ENCODE measurements at regions not wholly inside any gene's neighbourhood (a gene's known extent, or its start where the extent isn't known, plus 50 kb on each side); places are given as distances from the start of the nearest gene placed in this dataset.

DNA sequence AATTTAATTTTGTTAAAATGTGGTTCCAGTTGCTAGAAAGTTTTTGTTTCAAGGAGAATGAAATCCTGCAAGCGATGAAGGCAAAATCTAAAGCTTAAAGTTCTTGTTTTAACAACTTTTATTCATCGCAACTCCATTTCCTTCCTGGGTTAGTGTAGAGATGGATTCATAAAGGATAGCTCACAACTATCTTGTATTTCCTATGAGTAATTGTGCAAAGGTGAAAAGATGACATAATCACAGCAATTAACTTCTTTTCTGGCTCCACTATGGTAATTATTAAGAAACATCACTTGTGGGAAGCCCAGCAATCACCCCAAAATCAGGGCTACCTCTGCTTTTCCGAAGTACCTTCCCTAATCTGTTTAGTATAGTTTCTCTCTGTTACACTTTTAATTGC, 80.8 kb upstream of the SEMA6A start:
- Histone ChIP-seq H3K4me3 (ENCODE audit: low read depth, low read length, poor library complexity, severe bottlenecking) (no peak overlapping the region), H3K27ac (ENCODE audit: low read depth, low read length, poor library complexity, severe bottlenecking) (no peak overlapping the region), H3K4me1 (ENCODE audit: insufficient read depth, low read length, poor library complexity, severe bottlenecking) (no peaks in the 10 kb centered on the region), H3K9me3 (ENCODE audit: low read length) (no peaks in the 10 kb centered on the region), H3K4me2 (ENCODE audit: low read length) (no peak overlapping the region), H3K36me3 (ENCODE audit: insufficient read depth, low read length) (no peaks in the 10 kb centered on the region), H2AFZ (ENCODE audit: low read length) (no peak overlapping the region), H3K9me2 (ENCODE audit: insufficient read depth, low read length) (no peaks in the 10 kb centered on the region), H3K79me2 (ENCODE audit: insufficient read depth, low read depth, low read length) (no peaks in the 10 kb centered on the region), H4K20me1 (ENCODE audit: insufficient read depth, low read length) (no peaks in the 10 kb centered on the region)
- BruUV-seq (replicated peaks): no TSS peak
- intact Hi-C loops (cut with micrococcal nuclease; ENCODE audit: unreplicated experiment): loop anchor here (10.0 kb wide), 1 partner anchor 289 kb away; no protein-coding TSS in a partner anchor
- CTCF ChIA-PET (ENCODE audit: unreplicated experiment): no interaction called here
- DNase-seq (ENCODE audit: low spot score): no peak
- TF ChIP-seq EZH2phosphoT487 (IDR thresholded peaks at IDR 0.05; ENCODE audit: borderline replicate concordance, low read depth, low read length) (no peak), CTCF (conservative IDR thresholded peaks at IDR 0.05; ENCODE audit: low read length) (no peak)
- POLR2A ChIA-PET: interaction anchor here (1.0 to 1.2 kb wide), 2 partner anchors 16 to 665 kb away, joined by 3 read pairs; no protein-coding TSS in a partner anchor

DNA sequence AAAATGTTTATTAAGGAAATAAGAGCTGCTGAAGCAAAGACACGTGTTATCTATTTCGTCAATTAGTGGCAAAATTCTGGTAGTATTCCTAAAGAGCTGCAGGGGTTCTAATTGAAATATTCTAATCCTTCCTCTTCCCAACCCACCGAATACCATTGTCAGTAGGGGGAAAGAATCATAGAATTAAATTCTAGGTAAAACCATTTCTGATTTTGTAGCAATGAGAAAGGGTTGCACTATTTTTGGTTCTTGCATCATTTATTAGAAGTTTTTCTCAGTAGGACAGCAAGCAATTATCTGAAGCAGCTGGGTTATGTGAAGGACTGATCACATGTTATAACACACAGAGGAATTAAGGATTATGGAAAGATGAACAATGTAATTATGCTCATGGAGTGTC, 80.3 kb upstream of the SEMA6A start:
- no peak overlapping the region for H3K4me3 ChIP-seq (ENCODE audit: low read depth, low read length, poor library complexity, severe bottlenecking)
- no peak overlapping the region for H3K4me2 ChIP-seq (ENCODE audit: low read length)
- no TSS peak for BruUV-seq (replicated peaks)
- H3K9me2 ChIP-seq (ENCODE audit: insufficient read depth, low read length): no peaks in the 10 kb centered on the region
- CTCF ChIA-PET (ENCODE audit: unreplicated experiment): no interaction called here
- no peak for TF ChIP-seq CTCF (conservative IDR thresholded peaks at IDR 0.05; ENCODE audit: low read length)
- TF ChIP-seq EZH2phosphoT487 (IDR thresholded peaks at IDR 0.05; ENCODE audit: borderline replicate concordance, low read depth, low read length): no peak
- POLR2A ChIA-PET: interaction anchor here (0.6 to 1.0 kb wide), 3 partner anchors 32 to 666 kb away, joined by 3 read pairs; no protein-coding TSS in a partner anchor
- H4K20me1 ChIP-seq (ENCODE audit: insufficient read depth, low read length): no peaks in the 10 kb centered on the region
- intact Hi-C loops (cut with micrococcal nuclease; ENCODE audit: unreplicated experiment): loop anchor here (10.0 kb wide), 1 partner anchor 290 kb away; no protein-coding TSS in a partner anchor
- DNase-seq (ENCODE audit: low spot score): no peak
- H2AFZ ChIP-seq (ENCODE audit: low read length): no peak overlapping the region
- H3K4me1 ChIP-seq (ENCODE audit: insufficient read depth, low read length, poor library complexity, severe bottlenecking): no peaks in the 10 kb centered on the region
- no peaks in the 10 kb centered on the region for H3K36me3 ChIP-seq (ENCODE audit: insufficient read depth, low read length)
- no peaks in the 10 kb centered on the region for H3K79me2 ChIP-seq (ENCODE audit: insufficient read depth, low read depth, low read length)
- H3K27ac ChIP-seq (ENCODE audit: low read depth, low read length, poor library complexity, severe bottlenecking): no peak overlapping the region
- H3K9me3 ChIP-seq (ENCODE audit: low read length): no peaks in the 10 kb centered on the region

DNA sequence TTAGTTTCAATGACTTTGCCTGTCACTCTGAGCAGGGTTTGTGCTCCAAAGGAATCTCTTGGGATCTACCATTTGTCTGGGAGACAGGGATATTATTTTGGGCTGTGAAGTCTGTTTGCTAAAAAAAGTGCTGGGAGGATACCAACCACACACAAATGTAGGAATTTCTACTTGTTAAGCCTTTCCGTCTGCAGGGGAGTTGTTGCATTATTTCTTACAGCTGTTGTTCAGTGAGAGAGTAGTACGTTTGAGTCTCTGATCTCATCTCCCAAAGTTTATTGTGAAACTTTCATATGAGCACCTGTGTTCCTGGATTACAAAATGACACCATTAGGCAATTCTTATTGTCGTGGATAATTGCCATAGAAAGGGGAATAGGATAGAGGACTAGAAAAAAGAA, 78.3 kb upstream of the SEMA6A start:
- Histone ChIP-seq H3K9me3 (ENCODE audit: low read length) (no peaks in the 10 kb centered on the region), H3K4me2 (ENCODE audit: low read length) (no peak overlapping the region), H2AFZ (ENCODE audit: low read length) (no peak overlapping the region), H3K27ac (ENCODE audit: low read depth, low read length, poor library complexity, severe bottlenecking) (no peak overlapping the region), H3K4me3 (ENCODE audit: low read depth, low read length, poor library complexity, severe bottlenecking) (no peak overlapping the region), H3K36me3 (ENCODE audit: insufficient read depth, low read length) (no peaks in the 10 kb centered on the region), H3K4me1 (ENCODE audit: insufficient read depth, low read length, poor library complexity, severe bottlenecking) (no peaks in the 10 kb centered on the region), H3K79me2 (ENCODE audit: insufficient read depth, low read depth, low read length) (no peaks in the 10 kb centered on the region), H3K9me2 (ENCODE audit: insufficient read depth, low read length) (no peaks in the 10 kb centered on the region), H4K20me1 (ENCODE audit: insufficient read depth, low read length) (no peaks in the 10 kb centered on the region)
- ChIA-PET CTCF (ENCODE audit: unreplicated experiment) (no interaction called here), POLR2A (interaction anchor here (0.5 to 0.6 kb wide), 3 partner anchors 105 to 1393 kb away, joined by 3 to 4 read pairs (median 4); no protein-coding TSS in a partner anchor)
- no peak for TF ChIP-seq CTCF (conservative IDR thresholded peaks at IDR 0.05; ENCODE audit: low read length)
- TF ChIP-seq EZH2phosphoT487 (IDR thresholded peaks at IDR 0.05; ENCODE audit: borderline replicate concordance, low read depth, low read length): no peak
- intact Hi-C loops (cut with micrococcal nuclease; ENCODE audit: unreplicated experiment): loop anchor here (10.0 kb wide), 1 partner anchor 292 kb away; no protein-coding TSS in a partner anchor
- BruUV-seq (replicated peaks): no TSS peak
- DNase-seq (ENCODE audit: low spot score): no peak
